ENCODE measurements at regions not wholly inside any gene's neighbourhood (a gene's known extent, or its start where the extent isn't known, plus 50 kb on each side); places are given as distances from the start of the nearest gene placed in this dataset.
"Not testable (repeated sequence)": the region's sequence is repeated elsewhere in the genome, so short reads cannot be mapped to it uniquely, and the experiment has no call there.

DNA sequence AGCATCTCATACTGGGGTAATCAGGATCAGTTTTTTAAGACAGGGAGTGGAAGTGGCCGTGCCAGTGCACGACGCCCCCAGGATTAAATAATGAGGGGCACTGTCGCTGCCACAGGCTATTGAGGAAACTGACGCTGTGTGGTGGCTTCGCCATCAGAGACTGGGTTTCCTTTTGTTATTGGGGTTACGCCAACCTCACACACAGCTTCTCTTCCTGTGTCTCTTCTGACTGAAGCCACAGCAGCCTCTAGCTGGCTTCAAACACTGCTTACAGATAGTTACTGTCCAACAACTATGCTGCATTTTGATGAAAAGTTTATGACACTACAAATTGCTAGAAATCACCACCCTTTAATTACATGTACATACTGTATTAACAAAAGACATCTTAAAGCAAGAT lies 521.9 kb upstream of the SALL3 start:
- DNase-seq, result no peak

DNA sequence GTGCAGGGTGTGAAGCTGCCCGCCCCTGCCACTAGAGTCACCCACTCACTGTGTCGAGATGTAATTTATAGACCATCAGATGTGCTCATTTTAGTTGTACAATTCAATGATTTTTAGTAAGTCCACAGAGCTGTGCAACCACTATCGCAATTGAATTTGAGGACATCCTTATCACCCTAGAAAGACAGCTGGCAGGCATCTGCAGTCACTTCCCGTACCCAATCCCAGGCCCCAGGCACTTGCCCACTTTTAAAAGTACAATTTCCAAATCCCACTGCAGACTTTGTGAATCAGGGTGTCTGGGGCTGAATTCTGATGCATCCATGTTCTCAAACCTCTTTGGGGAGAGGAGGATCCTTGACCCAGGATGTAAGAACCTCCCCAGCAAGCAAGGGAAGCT lies 521.3 kb upstream of the SALL3 start:
- DNase-seq, result no peak

DNA sequence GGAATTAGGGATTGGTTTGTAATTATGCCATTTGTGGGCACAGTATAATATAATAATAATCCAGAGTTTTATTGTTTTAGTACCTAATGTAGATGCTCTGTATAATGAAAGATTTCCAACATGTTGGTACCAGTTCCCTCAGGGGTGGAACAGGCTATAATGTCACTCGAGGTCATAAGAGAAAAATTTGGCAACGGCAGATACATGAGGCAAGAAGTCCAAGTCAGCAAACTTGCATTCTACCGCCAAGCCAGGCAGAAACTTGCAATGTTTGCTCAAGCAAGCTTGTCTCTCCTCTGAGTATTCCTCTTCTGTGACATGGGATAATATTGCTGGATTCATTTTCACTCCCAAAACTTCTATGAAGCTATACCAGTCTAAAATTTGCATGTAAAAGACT lies 520.0 kb upstream of the SALL3 start:
- peak; percentile 25 for DNase-seq

DNA sequence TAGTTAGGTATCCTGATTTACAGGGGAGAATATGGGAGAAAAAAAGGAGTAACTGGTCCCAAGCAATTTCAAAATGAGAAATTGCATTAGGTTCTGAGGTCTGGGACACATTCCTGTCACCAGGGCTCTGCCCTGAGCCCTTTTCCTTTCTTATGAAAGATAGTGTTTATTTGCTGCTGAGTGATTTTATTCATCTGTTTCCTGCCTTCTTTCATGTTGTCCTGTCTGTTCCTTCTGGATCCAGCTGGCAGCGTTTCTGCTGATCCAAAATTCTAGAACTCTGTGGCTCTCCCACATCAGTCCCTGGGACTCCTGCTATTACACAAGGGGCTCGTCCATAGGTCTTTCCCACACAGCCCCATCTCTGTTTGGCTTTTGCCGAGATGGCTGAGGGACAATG lies 519.1 kb upstream of the SALL3 start:
- DNase-seq, result no peak

DNA sequence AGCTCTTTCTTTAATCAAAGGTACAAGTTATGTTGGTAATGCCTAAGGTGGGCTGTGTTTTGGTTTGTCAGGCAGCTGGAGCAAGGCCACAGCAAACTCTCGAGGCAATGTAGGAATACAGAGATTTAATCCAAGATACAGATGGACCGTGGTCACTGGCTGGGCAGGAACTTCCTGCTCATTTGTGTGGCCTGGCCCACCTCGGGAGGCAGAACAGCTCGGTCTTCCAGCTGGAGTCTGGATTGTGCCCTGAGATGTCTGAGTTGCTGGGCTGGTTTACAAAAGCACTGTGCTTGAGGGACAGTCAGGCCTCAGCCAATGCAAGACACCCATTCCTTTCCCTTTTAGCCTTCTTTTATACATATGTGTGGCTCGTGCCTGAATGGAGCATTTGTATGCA lies 506.1 kb upstream of the SALL3 start:
- no peak for DNase-seq

DNA sequence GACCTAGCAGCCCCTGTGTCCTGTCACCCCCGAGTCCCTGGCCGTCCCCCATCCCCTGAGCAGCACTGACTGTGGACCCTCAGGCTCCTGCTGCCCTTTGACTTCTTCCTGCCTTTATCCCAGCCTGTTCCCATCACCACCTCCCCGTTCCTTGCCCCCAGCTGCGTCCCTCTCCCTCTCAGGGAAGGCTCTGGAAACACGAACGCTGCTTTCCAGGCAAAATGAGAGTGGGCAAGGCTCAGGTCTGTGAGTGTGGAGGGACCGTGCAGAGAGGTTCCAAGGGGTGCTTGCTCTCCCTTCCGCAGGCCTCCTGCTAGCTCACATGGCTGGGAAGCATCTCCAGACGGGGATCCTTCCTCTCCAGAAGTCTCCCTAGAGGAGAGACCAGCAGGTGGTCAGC lies 501.8 kb upstream of the SALL3 start:
- DNase-seq, result no peak

DNA sequence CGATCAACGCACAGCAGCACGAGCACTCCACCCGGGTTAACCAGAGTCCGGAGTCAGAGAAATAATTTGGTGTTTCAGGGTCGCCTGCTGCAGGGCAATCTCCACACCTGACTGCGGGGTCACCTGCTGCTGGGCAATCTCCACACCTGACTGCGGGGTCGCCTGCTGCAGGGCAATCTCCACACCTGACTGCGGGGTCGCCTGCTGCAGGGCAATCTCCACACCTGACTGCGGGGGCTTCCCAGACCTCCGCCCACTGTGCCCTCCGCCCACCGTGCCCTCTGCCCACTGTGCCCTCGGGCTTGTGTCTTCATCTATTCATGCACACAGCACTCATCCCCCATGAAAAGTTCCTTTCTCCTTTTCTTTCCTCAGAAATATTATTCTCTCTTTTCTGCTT lies 500.2 kb upstream of the SALL3 start:
- DNase-seq, result no peak

DNA sequence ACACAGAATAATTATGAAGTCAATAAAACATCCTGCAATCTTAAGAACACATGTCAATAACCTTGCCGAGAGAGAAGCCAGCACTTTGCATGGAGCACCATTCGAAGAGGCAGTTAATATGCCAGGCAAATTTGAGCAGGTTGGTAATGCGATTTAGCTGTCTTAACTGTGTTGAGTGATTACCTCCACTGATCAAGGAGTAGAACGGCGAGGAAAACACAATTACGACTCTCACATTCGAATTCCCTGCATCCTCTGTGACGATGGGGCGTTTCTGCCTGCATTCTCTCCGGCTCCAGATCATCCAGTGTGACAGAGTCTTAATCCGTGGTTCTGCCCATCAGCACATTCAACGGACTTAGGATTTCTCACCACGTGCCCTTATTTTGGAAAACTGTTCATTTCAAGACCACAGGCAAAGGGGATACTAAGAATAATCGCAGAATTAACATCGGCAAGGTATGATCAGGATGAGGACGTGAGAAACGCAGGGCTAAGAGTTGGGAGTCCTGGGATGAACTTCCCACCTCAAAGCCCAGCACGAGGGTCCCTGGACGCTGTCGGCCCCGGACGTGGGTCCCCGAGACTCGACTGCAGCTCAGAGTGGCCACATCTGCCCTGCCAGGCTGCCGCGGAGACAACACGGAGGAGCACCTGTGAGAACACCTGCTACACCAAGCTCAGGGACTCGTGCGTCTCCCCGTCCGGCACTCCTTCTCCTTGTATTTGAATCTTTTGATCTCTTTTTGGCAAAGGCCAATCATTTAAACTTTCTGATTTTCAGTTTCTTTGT lies 499.2 kb upstream of the SALL3 start:
- no peak for DNase-seq

DNA sequence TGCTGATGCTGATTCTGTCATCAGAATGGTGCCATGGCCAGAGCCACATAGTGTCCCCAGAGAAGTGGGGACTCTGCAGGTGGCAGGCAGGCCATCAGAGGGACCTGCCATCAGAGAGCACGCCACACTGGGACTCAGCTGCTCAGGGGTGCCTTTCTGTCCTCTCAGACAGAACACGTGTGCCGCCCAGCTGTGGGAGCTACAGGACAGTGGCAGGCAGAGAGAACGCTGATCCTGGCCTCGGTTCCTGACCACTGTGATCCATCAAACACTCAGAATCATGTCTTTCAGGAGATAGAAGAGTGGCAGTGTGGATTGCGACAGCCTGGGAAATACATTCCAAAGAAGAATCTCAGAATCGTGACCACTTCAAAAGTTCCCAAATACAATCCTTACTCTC lies 497.2 kb upstream of the SALL3 start:
- no peak for DNase-seq

DNA sequence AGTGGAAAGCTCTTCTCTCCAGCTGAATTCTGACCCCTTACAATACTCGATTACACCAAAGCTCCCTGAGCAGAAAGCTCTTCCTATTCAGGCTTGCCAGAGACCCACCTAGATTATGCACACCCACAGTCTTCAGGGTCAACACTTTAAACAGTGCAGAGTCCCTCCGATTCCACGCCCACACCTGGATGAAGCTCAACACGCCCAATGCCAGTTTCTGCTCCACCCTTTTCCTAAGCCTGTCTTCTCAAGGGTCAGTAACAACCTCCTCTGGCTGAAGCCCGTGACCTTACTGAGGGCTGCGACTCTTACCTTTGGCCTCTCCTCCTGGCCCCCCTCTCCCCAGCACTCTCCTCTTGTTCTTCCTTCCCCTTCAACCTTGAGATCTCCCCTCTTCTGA lies 492.0 kb upstream of the SALL3 start:
- no peak for DNase-seq

DNA sequence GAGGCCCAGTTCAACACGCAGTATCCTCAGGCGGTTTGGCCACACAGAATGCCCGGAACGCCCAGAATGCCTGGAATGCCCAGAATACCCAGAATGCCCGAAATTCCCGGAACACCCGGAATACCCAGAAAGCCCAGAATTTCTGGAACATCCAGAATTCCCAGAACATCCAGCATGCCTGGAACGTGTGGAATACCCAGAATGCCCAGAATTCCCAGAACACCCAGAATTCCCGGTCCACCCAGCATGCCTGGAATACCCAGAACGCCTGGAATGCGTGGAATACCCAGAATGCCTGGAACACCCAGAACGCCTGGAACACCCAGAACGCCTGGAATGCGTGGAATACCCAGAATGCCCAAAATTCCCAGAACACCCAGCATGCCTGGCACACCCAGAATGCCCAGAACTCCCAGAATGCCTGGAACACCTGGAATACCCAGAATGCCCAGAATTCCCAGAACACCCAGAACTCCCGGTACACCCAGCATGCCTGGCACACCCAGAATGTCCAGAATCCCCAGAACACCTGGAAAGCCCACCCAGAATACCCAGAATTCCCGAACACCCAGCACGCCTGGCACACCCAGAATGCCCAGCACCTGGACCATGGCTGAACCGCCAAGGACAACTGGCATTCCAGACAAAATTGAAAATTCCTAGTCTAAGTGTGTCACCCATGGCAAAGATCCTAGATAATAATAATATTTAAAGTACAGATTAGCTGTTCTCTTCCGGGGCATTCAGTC lies 487.4 kb upstream of the SALL3 start:
- no peak for DNase-seq

DNA sequence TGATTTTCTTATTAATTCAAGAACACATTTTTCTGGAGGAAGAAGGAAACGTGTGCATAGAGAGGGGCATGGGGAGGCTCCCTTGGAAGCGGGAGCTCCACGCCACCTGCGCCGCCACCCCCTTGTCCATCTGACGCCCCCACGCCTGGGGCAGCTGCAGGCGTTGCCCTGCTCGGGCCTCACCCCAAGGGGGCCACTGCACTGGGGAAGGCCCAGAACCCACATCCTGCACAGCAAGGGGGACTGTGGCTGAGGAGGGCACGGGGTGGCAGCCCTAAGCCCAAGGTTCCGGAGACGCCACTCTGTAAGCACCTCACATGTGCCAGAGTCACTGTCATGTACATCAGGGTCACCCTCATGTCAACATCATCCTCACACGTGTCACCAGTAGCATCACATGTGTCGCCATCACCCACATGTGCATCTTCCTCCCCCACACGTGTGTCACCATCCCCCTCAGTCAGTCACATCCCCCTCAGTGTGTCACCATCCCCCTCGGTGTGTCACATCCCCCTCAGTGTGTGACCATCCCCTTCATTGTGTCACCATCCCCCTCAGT lies 486.7 kb upstream of the SALL3 start:
- DNase-seq, result no peak

DNA sequence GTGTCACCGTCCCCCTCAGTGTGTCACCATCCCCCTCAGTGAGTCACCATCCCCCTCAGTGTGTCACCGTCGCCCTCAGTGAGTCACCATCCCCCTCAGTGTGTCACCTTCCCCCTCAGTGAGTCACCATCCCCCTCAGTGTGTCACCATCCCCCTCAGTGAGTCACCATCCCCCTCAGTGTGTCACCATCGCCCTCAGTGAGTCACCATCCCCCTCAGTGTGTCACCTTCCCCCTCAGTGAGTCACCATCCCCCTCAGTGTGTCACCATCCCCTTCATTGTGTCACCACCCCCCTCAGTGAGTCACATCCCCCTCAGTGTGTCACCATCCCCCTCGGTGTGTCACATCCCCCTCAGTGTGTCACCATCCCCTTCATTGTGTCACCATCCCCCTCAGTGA lies 486.1 kb upstream of the SALL3 start:
- DNase-seq, result not testable (repeated sequence)

DNA sequence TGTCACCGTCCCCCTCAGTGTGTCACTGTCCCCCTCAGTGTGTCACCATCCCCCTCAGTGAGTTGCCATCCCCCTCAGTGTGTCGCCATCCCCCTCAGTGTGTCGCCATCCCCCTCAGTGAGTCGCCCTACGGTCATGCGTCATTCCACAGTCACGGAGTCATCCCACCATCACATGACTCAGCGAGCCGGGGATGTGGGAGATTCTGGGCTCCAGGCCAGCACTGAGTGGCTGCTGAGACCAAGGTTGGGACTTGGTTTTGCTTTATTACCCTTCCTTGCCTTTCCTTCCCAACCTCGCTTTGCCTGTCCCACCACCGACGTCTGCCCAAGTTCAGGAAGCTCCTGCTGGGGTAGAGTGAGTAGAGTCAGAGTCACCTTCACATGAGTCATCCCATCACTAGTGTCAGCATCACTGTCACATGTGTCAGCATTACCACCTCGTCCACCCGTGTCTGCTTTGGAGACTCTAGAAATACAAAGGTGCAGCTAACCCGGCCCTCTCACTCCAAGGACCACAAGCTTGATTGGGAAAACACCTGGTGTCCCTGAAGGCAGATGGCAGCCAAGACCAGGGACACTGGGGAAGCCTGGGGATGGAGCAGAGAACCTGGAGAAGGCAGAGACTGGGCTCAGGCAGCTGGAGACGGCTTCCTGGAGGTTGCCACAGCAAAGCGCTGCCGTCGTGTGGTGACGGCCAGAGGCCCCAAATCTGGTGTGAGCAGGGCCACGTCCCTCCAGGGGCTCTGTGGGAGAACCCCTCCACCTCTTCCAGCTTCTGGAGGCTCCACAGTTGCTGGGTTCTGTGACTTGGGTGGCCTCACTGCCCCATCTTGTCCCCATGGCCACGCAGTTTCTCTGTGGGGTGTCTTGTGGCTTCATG lies 485.2 kb upstream of the SALL3 start:
- DNase-seq, result no peak

DNA sequence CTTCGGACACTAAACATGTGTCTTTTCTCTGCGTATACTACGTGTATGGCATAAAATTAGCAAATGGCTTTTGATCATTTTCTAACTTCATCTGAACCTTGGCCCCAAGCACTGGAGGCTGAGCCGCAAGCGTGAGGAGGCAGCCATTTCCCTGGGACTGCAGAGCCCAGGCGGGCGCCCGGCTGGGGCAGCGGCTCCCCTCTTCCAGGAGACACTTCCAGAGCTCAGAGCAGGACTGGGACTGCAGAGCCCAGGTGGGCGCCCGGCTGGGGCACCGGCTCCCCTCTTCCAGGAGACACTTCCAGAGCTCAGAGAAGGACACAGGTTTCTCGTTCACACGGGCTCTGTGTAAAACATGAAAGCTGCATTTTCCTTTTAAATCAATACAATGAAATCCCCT lies 484.1 kb upstream of the SALL3 start:
- DNase-seq, result no peak

DNA sequence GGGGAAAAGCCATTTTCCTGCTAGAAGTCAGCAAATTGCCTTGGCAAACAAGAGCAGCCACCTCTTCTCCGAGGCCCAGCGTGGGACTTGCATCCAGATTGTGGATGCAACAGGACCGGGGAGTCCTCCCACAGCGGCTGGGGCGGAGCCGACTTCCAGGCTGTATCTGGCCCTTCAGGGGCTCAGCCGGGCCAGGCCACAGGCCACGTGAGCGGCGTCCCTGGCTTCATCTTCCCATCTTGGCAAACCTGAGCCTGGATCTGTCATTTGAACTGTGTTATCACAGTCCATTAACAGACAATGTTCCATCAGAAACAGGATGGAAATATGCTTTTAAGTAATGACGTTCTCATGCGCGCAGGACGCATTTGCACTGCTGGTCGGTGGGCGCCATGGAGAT lies 483.5 kb upstream of the SALL3 start:
- DNase-seq, result no peak

DNA sequence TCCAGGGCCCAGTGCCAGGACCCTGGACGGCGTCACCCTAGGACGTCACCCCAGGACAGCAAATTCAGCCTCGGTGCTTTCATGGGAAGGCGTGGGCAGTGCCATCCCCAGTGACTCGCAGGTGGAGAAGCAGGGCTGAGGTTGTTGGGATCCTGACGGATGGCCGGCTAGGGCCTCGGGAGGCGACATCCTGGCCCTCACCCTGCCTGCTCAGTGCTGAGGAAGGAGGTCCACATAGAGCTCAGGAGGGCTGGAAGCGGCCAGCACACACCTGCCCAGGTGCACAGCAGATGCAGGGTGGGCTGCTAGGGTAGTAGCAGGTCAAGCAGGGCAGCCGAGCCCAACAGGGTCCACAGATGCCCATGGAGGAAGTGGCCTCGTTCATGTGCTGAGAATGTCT lies 482.0 kb upstream of the SALL3 start:
- no peak for DNase-seq

DNA sequence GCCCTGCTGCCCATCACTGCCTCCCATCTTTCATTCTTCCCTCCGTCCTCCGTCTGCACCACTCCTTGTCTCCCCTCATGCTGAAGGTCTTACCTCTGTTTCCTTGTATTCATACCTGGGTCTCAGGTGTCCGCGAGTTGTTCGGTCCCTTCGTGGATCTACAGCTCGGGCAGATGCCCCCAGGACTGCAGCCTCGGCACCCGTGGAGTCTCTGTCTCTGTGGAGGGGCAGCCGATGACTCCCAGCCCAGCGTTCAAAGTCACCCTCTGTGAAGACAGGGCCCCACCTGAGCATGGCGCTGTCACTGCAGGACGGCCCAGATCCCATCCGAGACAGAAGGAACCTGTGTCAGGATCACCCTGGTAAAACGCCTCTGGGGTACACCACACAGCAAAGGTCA lies 480.0 kb upstream of the SALL3 start:
- no peak for DNase-seq

DNA sequence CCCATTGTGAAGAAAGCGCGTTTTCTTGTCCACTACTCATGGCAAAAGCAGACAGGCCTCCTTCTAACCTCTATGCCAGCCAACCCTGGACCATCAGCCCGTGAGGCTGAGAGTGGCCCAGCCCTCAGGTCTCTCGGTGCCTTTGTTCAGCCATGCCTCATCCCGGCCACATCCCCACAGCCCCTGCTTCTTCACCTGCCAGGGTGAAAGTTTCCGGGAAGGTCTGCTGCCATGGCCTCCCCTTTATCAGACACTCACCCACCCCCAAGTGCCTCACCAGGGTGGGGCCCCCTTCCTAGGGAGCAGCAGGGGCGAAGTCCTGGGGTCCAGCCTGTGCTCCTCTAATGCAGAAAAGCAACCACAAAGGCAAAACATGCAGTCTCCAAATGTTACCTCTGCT lies 478.4 kb upstream of the SALL3 start:
- no peak for DNase-seq

DNA sequence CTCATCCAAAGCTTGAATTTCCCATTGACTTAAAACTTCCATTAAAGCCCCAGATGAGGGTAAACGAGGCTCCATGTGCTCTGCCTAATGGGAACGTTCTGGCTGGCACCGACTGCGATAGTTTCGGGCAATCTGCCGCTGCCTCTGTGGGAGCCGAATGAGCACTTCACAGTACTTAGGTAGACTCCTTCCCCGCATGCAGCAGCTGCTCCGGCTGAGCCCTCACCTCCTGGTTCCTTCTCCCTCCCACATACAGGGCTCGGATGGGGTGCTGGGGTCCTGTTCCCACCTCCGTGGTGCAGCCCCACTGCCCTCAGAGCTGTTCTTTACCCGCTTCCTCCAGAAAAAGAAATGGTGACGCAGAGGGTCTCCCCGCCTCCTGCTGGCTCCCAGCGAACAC lies 476.5 kb upstream of the SALL3 start:
- DNase-seq, result no peak

DNA sequence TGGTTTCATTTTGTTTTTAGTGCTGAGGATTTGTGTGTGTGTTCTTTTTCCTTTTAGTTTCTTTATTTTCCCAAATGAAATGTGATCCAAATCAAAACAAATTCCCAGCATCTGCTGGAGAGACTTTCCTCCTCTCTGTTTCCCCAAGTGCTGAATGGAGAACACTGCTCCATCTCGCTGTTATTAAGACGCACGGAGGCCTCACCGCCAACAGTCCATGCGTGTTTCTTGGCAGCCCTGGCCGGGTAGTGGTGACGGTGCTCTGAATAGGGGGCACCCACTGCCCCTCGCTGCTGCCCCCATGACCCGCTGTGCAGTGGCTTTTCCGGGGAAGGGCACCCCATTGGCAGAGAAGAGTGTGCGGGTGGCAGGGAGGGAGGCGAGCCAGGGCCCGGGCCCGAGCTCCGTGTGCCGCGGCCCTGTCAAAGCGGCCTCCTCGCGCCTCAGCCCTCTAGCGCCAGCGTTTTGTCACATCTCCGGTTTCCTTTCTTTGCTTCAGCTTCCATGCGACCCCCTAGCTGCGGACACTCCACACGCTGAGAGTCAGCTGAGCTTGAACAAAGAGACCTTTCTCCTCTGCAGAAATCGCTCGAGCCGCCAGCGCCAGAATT lies 473.7 kb upstream of the SALL3 start:
- peak; percentile 73 for DNase-seq

DNA sequence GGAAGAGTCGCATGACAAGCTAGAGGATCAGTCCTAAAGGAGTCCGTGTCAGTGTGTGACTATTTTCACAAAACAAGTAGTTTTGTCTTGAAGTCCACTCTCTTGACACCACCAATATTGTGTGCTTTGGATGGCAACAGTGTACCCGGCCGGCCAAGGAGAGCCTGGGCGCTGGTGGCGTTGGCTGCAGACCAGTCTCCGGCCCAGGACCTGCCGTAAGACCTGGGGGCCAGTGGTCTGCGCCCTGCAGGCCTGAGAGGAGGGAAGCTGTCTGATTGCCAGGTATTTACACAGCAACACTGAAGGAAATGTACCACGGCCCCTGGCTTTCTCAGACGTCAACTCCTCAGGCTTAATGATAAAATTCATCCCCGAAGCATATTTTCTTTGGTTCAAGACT lies 472.4 kb upstream of the SALL3 start:
- DNase-seq, result no peak

Measured in tongue (tissue), 1 donor.